ENCODE measurements at regions not wholly inside any gene's neighbourhood (a gene's known extent, or its start where the extent isn't known, plus 50 kb on each side); places are given as distances from the start of the nearest gene placed in this dataset.

GRCh38 chr11:91851908-91852307, 372.7 kb upstream of the FAT3 start:
- H3K27me3 ChIP-seq (ENCODE audit: control insufficient read depth, insufficient read depth, low read length), result no peaks in the 10 kb centered on the region
- H4K8ac ChIP-seq (ENCODE audit: low read depth in 2 of 2, low read length in 2 of 2), result no peak overlapping the region
- BruUV-seq (replicated peaks), result no TSS peak
- no peak overlapping the region for H3K56ac ChIP-seq (ENCODE audit: extremely low read depth, insufficient read depth, low read length)
- H3K9me3 ChIP-seq (ENCODE audit: control insufficient read depth, insufficient read depth, low read length), result no peaks in the 10 kb centered on the region; the same call in 1 of the 2 replicates
- H2BK5ac ChIP-seq (ENCODE audit: low read depth, low read length, poor library complexity, severe bottlenecking), result no peak overlapping the region
- no peak overlapping the region for H3K18ac ChIP-seq (ENCODE audit: low read depth, low read length)
- WGBS, 2 experiments (ENCODE audit: extremely low coverage in 2 of 2, insufficient read length in 1 of 2), result 0% methylated on average over 1 of the region's 2 CpGs; no CpG with 5 or more reads in 1 of the 2 experiments
- H4K91ac ChIP-seq (ENCODE audit: insufficient read depth, low read depth, low read length), result no peak overlapping the region
- H2AFZ ChIP-seq (replicated peaks; ENCODE audit: low read length, poor library complexity), result no peak overlapping the region
- no peak overlapping the region for H2BK20ac ChIP-seq (ENCODE audit: low read depth, low read length)
- H3K9me1 ChIP-seq (ENCODE audit: insufficient read depth, low read length), result no peaks in the 10 kb centered on the region
- H3K9ac ChIP-seq (ENCODE audit: low read depth, low read length), result no peak overlapping the region
- no peak overlapping the region for H3K23ac ChIP-seq (ENCODE audit: low read depth, low read length)
- ChIA-PET CTCF (no interaction called here), POLR2A (ENCODE audit: unreplicated experiment) (no interaction called here)
- TF ChIP-seq RFX5 (IDR thresholded peaks at IDR 0.05; ENCODE audit: low read depth, low read length), result no peak
- dilution Hi-C loops (cut with HindIII; ENCODE audit: low sequenced_read_pairs, unreplicated experiment), result no loop called here
- no peak overlapping the region for H2BK15ac ChIP-seq (ENCODE audit: low read depth, low read length)
- no peak for ATAC-seq (ENCODE audit: low read depth)
- in situ Hi-C loops (cut with MboI; ENCODE audit: low sequenced_read_pairs), result no loop called here
- H3K79me1 ChIP-seq (ENCODE audit: low read depth in 1 of 2, low read length in 2 of 2), result no peaks in the 10 kb centered on the region
- no peak overlapping the region for H2BK120ac ChIP-seq (ENCODE audit: low read depth, low read length)
- H4K20me1 ChIP-seq (ENCODE audit: insufficient read depth, low read length), result no peaks in the 10 kb centered on the region
- no peak overlapping the region for H3K4me3 ChIP-seq (ENCODE audit: insufficient read depth, low read depth, low read length)
- intact Hi-C loops (cut with micrococcal nuclease), result no loop called here
- H3K36me3 ChIP-seq (ENCODE audit: control insufficient read depth, insufficient read depth, low read length), result no peaks in the 10 kb centered on the region
- no peak overlapping the region for H2AK9ac ChIP-seq (replicated peaks; ENCODE audit: low read depth, low read length, poor library complexity)
- H3K27ac ChIP-seq (ENCODE audit: insufficient read depth, low read length), result no peak overlapping the region
- no peak overlapping the region for H2AK5ac ChIP-seq (ENCODE audit: low read depth, low read length)
- H3K4me2 ChIP-seq (ENCODE audit: low read depth, low read length), result no peak overlapping the region
- H3K14ac ChIP-seq (replicated peaks; ENCODE audit: low read depth, low read length), result no peak overlapping the region
- DNase-seq, result no peak
- H3K4me1 ChIP-seq (ENCODE audit: control insufficient read depth, insufficient read depth, low read length), result no peaks in the 10 kb centered on the region
- no peak overlapping the region for H4K5ac ChIP-seq (ENCODE audit: low read depth, low read length)
- H3K4ac ChIP-seq (ENCODE audit: low read depth, low read length), result no peak overlapping the region

All from IMR-90 (cell line).